Inflammatory macrophage treated with lipopolysaccharide for 4 hours (primary cell): ENCODE measurements at regions not wholly inside any gene's neighbourhood (a gene's known extent, or its start where the extent isn't known, plus 50 kb on each side); places are given as distances from the start of the nearest gene placed in this dataset.

Experiments used
- DNase-seq: peaks from one replicate; pipeline ENCODE4 v3.0.0-alpha.2; 2020

DNA sequence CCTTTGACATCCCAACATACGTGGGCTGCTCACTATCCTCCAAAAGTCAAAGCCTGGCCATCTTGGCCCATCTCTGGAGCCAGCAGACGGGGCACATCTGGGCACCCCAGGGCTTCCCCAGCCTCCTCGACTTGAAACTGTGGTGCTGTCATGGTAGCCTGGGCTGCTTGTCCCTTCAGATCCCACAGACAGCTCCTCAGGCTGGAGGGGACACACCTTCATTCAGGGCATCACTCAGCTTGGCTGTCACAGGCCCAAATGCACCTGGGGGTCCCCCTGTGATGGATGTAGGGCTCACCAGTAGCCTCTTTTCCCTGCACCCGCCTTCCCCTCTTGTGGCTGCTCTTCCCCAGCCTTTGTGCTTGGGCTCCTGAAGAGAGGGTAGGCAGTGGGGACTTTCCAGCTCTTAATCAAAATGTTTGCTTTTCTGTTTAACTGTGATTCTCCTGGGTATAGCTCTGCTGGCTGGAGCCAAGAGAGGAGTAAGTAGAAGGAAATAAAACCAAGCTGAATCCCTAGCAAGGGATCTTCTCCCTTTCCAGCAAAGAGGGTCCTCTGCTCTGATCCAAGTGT, 92.3 kb downstream of the GYPC start:
- DNase-seq = no peak

DNA sequence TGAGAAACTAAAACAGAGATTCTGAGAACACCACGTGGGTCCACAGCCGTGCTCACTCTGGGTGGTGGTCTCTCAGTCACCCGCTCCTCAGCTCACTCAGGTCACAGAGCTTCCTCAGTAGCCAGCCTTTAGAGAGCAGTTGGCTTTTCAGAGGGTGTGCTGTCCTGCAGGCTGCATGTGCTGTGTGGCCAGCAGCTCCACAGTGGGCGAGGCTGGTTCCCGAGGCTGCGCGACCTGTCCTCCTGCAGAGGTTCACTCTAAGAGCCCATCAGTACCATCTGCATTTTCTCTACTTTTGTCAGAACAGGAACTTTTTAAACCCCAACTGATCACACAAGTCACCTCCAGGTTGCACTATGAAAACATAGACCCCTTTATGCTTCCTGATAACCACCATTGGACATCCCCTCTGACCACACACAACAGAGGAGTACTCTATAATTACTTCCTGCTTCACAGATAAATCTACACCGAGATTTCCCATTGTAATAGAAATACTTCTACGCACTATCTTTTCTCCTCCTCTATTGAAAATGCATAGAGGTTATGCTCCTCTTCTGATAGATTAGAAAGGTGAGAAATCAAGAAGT, 93.1 kb downstream of the GYPC start:
- DNase-seq = no peak

DNA sequence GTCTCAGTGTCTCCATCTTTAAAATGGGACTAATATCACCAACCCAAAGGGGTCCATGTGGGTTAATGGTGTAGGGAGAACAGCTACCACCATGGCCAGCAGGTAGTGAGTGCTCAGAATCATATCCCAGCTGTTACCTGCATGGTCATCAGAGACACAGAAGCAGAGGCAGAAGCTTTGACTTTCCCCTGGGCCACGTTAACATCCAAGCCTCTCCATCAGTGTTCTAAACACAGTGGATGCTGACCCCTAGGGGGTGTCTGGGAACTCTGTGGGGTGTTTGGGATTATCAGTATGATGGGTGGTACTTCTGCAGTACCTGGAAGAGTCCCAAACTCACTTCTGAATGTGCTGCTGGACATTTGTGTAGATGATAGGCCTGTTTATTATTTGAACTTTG, 93.6 kb downstream of the GYPC start:
- no peak for DNase-seq

DNA sequence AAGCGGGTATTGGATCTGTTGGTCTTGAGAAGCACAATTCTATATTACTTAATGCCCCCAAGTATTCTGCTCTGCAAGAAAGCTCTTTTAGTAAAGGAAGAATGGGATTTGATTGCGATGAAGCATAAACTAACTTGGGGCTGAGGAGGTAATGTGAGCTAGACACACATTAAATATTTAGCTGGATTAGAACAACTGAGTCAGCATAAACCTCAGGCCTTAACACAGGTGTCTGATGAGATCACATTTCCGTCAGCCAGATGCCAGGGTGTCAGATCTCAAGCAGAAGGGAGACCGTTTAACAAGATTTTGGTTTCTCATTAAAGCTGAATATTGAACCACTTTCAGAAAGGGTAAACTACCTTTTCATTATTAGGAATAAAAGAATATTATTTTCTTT, 94.5 kb downstream of the GYPC start:
- no peak for DNase-seq

DNA sequence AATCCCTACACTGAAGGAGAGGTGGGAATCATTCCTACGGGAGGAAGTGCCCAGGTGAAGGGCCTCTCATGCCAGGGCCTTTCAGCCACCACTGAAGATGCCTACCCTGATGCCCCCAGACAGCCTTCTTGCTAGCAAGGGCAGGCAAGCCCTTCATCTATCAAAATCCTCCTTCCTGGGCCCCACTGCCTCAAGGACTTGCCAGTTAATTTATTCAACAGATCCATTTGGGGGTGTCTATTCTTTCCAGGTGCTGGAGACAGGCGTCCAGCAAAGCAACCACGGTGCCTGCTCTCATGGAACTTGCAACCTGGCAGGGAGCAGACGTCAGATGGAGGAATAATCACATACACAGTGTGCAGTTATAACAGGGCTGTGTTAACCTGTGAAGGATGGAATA, 95.5 kb downstream of the GYPC start:
- no peak for DNase-seq

DNA sequence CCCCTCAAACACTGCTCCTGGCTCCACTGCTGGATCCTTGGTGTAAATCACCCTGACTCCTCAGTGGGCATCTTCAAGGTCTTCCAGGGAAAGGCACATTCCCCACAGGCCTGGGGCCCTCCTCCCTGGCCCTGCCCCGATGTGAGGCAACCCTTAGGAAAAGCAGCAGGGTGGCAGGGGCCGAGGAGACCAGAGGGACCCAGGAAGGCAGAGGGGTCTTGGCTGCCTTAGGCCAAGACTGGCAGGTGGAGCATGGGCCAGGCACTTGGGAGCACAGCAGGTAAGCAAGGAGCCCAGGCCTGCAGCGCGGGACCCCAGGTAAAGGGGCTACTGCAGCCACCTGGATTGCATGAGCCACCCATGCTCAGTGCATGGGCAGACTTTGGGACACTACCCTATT, 96.9 kb downstream of the GYPC start:
- DNase-seq = no peak

DNA sequence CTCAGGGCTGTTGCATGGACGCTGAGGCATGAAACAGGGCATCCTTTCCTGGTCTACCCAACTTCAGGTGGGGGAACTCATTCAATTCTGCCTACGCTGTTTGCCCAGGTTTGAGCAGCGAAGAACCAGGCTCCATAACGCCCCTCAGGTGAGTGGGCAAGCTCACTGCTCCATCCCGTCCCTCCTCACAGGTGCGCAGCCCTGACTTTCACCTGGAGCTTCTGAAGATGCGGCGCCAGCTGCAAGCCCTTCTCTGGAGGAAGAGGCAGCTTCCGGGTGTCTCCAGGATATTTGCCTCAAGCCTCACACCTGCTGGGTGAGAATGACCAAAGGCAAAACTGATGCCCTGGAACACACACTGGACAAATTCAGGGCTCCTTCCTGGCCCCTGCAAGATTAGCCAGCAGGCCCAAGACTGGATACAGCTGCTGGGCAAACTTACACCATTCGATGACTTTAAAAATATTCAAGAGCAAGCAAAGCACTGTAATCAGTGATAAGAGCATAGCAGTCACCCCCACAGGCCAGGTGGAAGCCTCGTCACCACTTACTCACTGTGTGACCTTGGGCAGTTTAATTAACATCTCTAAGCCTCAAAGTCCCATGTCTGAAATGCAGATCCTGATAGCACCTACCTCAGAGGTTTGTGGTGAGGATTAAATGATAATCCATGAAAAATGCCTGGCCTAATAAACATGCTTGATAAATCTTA, 97.7 kb downstream of the GYPC start:
- DNase-seq = no peak

DNA sequence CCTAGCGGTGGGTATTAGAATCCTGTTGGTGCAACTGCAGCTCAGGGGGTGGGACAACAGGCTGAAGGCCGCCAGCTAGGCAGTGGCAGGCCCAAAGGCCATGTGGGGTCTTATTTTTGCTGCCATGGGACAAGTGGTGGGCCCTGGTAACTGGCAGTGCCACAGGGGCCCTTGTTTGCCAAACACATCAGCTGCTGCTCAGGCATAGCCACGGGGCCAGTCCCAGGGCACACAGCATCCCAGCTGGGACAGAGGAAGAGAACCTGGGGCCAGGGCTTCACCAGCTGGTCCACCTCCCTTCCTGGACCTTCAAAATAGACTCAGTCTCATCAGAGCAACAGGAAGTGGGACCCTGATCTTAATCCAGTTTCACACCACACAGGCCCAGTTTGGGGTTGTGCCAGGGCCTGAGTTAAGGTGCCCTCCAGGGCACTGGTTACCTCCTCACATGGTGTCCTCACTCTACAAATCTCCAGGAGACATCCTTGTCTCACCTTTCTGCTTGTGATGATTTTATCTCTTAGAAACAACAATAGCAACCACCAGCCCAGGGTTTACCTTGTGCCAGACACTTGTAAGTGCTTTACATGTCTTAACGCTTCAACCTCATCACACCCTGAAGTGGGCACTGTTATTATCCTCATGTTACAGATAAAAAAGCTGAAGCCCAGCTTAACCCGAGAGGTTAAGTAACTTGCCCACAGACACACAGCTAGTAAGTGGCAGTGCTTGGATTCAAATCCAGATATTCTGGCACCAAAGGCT, 98.5 kb downstream of the GYPC start:
- no peak for DNase-seq

DNA sequence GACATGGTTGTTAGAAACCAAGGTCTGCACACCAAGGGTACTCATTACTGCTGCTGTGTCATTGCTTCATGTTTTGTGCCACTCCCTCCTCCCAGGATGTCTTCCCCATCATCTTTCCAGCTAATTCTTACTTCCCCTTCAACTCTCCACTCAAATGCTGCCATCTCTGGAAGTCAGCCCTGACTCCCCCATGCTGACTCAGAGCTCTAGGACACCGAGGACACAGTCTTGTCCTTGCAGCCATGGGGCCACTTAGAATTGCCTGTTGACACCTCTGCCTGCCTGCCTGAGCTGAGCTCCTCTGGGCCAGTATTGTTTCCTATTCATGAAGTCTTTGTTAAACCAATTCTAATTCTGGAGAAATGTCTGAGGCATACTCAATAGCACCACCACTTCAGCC, 100.2 kb downstream of the GYPC start:
- no peak for DNase-seq

DNA sequence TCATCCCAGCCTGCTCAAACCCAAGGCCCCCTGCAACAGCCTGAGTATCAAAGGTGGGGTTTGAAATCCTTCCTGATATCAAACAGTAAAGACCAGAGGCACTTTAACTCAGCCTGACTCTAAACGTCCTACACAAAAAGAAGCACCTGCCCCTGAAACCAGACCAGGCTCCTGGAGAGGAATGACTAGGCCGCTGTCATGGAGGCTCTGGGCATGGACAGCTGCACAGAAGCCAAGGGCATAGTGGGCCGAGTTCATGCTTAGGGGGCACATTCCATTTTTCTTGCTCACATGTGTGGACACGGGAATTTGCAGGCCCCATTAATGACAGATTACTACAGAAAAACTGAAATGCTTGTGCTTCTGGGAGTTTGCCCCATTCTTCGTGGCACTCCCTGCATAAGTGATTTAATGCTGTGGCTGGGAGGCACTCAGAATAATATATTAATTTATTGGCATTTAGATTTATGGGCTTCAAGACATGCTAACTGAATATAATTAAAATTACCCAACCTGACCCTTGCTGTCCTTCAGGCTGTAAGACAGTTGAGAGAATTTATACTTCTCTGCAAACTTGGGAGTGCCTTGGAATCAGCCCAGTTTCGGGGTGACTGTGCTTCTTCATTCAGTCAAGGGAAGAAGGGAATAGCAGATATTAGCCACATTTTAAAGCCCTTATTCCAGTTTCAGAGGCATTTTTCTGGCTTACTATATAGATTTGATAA, 105.5 kb downstream of the GYPC start:
- no peak for DNase-seq

DNA sequence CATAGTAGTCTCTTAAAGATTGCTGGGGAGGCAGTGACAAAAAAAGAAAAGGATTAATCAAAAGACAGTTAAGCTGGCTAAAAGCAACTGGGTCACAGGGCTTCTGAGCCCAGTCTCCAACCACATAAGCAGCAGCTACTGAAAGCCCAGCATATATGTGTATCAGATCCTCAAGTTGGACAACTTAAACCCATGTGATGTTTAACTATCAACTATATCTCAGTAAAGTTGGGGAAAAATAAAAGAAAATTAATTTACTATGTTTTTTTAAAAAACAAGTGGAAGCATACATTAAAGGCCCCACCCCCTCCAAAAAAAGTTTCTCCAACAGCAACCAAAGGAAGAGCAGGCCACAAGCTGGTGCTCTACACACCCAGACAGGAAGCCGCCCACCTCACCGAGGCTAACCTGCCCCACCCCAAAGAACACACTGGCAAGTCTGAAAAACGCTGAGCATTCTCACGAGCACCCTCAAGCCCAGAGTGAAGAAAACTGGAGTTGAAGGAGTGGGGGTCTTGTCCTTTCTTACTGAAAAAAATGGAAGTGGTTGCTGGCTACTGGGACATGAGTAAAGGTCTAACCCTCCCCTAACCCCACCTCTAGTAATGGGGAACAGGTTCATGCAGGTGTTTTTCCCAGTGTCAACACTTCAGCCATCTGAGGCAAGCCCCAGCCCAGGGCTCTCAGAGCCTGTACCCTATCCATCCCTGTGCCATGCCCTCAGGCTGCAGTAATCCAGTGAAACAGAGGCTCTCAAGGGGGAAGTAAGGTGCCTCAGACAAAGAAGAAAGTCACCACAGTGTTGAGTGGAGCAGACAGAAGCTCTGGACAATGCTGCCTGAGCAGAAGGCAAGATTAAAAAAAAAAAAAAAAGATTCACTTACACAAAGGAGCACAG, 106.3 kb downstream of the GYPC start:
- DNase-seq = no peak

DNA sequence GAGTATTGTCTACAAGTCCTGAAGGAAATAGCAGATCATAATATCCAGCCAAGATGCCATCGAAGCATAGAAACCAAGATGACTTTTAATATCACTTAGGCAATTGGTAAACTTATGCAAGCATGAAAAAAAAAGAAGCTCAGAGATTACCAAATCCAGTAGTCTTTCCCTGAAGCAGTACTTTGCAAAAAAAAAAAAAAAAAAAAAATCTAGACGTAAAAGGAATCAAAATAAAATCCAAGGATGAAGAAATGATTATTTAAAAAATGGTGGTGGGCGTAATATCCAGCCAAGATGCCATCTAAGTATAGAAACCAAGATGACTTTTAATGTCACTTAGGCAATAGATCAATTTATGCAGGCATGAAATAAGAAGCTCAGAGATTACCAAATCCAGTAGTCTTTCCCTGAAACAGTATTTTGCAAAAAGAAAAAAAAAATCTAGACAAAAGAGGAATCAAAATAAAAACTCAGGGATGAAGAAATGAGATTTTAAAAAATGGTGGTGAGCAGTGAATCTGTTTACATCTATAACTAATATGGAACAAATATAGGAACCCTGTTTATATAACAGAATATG, 108.8 kb downstream of the GYPC start:
- DNase-seq = peak; percentile 87

DNA sequence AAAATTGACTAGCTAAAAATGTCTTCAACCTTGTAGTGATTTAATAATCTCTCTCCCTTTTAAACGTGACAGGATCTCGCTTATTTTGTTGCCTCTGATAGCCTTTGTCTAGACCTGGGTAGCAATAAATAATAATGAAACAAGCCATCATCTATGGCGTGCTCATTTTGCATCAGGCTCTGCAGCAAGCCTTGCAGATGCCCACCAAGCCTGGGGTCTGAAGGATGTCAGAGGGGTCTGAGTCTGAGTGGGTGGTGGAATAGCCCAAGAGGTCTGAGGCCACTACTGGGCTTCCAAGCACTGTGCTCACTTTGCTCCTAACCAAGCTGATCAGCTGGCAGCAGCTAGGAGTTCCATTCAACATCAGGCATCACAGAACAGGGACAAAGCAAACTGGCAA, 109.4 kb downstream of the GYPC start:
- no peak for DNase-seq

DNA sequence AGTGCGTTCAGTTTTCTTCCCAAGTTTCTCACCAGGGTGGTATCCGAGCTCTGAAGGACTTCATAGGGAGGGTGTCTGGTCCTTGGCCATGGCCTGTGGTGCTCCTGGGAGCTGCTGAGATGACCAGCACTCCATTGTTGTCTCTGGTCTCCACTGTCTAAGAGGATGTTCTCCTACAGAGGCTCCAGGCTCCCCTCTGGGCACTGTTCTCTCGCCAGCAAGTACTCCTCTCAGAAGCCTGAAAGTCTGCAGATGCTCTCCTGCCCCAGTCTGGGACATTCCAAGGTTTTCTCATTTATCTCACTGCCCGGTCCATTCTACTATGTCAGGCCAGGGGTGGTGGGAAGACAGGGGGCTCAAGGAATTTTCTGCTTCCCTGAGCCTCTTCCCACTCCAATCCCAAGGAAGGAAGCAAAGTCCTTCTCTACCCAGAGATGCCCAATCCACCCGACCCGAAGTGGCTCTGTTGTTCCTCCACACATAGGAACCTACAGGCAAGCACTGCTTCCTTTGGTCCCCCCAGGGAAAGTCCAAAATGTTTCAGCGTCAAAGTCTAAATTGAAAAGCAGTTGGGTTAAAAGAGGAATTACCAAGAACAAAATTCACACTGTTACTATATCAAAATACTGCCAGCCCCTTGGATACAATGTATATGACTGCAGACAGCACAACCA, 110.5 kb downstream of the GYPC start:
- peak; percentile 29 for DNase-seq

DNA sequence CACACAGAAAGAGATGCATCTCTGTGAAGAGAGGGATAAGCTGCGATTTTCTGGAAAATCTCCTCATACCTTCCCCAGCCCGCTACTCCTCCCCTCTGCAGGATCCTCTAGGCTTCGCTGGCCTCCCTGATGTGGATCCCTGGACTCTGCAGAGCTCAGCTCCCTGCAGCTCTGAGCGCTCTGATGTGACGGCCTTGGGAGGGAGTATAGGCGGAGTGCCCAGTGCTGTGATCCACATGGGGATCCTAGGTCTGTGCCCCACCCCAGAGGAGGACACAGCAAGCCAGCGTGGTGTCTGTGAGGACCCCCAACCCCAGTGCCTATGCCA, 111.0 kb downstream of the GYPC start:
- no peak for DNase-seq

DNA sequence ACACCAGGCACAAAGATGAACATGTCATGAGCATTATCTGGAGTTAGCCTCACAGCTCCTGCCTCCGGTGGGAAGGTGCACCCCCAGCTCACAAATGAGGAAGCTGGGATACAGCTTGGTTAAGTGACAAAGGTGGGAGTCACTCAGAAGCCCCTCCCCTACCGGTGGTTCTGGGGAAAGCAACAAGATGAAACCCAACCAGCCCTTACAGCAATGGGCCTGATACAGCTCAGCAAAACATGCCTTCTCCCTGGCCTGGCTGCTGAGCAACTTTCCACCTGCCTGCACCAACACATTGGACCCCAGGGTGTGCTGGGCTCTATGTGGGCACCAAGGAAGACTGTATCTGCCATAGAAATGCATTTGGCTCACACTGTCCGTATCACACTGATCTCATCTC, 113.2 kb downstream of the GYPC start:
- DNase-seq = no peak

DNA sequence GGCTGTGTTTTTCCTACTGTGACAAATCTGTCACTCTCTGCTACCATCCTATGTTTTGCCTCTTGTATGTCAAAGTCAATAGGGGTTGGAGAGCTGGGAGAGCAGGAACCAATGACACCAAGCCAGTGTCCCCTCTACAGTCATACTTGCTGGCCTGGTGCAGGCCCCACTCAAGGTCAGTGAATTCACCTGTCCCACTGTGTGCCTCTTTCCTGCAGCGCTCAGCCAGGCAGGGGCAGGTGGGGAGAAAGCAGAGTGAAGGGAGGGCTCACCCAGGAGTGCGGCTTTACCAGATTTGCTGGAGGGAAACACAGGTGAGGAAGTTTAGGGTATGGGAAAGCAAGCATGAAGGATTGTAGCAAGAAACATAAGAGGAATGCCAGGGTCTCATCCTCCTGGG, 114.5 kb downstream of the GYPC start:
- no peak for DNase-seq

DNA sequence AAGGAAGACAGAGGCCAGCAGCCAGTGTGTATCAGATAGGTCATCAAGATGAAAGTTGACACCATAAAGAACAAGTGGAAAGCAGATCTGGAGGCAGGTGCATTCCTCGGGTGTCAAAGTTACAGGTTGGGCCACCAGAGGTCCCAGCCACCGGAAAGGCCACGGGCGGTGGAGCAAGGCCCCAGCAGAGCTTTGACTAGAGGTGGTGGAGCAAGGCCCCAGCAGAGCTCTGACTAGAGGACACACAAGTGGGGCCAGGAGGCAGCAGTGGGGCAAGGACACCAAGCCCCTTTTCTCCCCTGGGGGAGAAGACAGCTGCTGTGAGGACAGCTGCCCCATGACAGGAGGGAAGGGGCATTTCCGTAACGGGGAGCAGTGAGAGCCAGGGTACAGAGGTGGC, 115.1 kb downstream of the GYPC start:
- DNase-seq = no peak

DNA sequence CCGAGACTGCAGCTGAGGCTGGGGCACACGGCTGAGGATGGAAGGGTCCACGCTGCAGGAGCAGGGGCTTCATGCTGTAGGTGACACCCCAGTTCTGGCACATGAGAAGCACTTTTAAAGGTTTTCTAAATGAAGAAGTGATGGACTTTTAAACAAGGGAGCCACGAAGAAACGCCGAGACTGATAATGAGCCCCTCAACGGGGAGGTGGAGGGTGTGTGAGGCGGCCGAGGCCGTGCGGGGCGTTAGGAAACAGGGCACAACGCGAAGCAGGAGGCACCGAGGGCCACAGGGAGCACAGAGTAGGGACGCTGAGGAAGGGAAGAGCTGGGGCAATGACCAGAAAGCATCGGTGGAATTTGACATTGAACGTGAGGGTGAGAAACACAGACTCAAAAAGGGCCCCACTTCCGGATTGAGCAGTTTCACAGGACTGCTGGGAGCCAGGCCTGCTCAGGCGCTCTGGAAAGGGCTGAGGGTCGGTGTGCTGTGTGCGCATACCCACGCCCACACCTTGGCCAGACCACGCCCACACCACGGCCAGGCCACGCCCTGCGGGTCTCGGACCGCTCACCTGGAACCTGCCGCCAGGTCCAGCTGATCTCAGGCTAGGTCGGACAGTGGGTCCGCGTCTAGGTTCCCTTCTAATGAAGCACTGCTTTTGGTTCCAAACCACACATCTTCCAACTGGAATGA, 115.7 kb downstream of the GYPC start:
- DNase-seq = no peak

DNA sequence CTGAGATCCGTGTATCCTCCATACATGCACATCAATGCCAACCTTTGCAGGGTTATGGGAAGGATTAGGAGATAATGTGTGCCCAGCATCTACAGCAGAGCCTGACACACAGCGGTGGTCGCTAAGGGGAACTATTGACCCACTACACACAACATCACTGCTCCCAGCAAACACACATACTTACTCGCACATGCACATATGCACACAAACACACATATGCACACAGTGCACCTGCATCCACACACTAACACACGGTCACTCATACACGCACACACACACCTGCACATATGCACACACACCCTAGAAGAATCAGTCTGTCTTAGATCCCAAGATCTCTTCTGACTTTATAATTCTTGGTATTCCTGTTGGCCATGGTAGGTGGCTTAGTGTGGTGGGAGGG, 118.3 kb downstream of the GYPC start:
- DNase-seq = no peak

DNA sequence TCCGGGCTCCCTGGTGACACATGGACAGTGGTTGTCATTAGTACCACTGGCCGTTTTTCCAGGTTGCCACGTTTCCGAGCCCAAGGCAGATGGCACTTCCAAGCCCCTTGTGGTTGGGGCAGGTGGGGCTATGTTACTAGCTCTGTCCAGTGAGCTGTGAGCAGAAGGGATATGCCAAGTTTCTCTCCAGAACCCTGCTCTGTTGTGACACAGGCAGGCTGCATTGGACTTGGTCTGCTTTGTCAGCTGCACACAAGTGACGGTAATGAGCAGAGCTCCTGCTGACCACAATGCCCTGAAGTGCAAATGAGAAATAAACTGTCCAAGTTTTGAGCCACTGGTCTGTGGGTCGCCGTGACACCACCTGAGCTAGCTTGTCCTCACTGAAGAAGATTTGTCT, 118.8 kb downstream of the GYPC start:
- no peak for DNase-seq
